ENCODE measurements at regions not wholly inside any gene's neighbourhood (a gene's known extent, or its start where the extent isn't known, plus 50 kb on each side); places are given as distances from the start of the nearest gene placed in this dataset.

- no peak for DNase-seq (ENCODE audit: low read depth in 2 of 2)
Measured at GRCh38 chr2:144693179-144693578, 173.3 kb upstream of the ZEB2 start.

- no peak for DNase-seq (ENCODE audit: low read depth in 2 of 2)
Measured at GRCh38 chr2:144692661-144693060, 172.7 kb upstream of the ZEB2 start.

- no peak for DNase-seq (ENCODE audit: low read depth in 2 of 2)
Measured at GRCh38 chr2:144690771-144691170, 170.9 kb upstream of the ZEB2 start.

GRCh38 chr2:144686518-144687215, 166.7 kb upstream of the ZEB2 start:
- DNase-seq (ENCODE audit: low read depth in 2 of 2), result no peak

- DNase-seq (ENCODE audit: low read depth in 2 of 2), result no peak
Measured at GRCh38 chr2:144683966-144684365, 164.0 kb upstream of the ZEB2 start.

GRCh38 chr2:144683107-144683753, 163.3 kb upstream of the ZEB2 start:
- DNase-seq (ENCODE audit: low read depth in 2 of 2), result no peak

GRCh38 chr2:144682248-144682647, 162.3 kb upstream of the ZEB2 start:
- no peak for DNase-seq (ENCODE audit: low read depth in 2 of 2)

GRCh38 chr2:144681389-144681788, 161.5 kb upstream of the ZEB2 start:
- no peak for DNase-seq (ENCODE audit: low read depth in 2 of 2)

- DNase-seq (ENCODE audit: low read depth in 2 of 2), result no peak
Measured at GRCh38 chr2:144679942-144680341, 160.0 kb upstream of the ZEB2 start.

- no peak for DNase-seq (ENCODE audit: low read depth in 2 of 2)
Measured at GRCh38 chr2:144678736-144679135, 158.8 kb upstream of the ZEB2 start.

- DNase-seq (ENCODE audit: low read depth in 2 of 2), result no peak
Measured at GRCh38 chr2:144675731-144676130, 155.8 kb upstream of the ZEB2 start.

GRCh38 chr2:144675331-144675730, 155.4 kb upstream of the ZEB2 start:
- DNase-seq (ENCODE audit: low read depth in 2 of 2), result no peak

- DNase-seq (ENCODE audit: low read depth in 2 of 2), result no peak
Measured at GRCh38 chr2:144674071-144674470, 154.2 kb upstream of the ZEB2 start.

GRCh38 chr2:144673456-144673855, 153.5 kb upstream of the ZEB2 start:
- no peak for DNase-seq (ENCODE audit: low read depth in 2 of 2)

- peak in 1 of 2 donors; percentile 1 for DNase-seq (ENCODE audit: low read depth in 2 of 2)
Measured at GRCh38 chr2:144671695-144672455, 152.0 kb upstream of the ZEB2 start.

- no peak for DNase-seq (ENCODE audit: low read depth in 2 of 2)
Measured at GRCh38 chr2:144670738-144671137, 150.8 kb upstream of the ZEB2 start.

- DNase-seq (ENCODE audit: low read depth in 2 of 2), result no peak
Measured at GRCh38 chr2:144670080-144670479, 150.2 kb upstream of the ZEB2 start.

GRCh38 chr2:144669196-144669987, 149.5 kb upstream of the ZEB2 start:
- no peak for DNase-seq (ENCODE audit: low read depth in 2 of 2)

- no peak for DNase-seq (ENCODE audit: low read depth in 2 of 2)
Measured at GRCh38 chr2:144668493-144669110, 148.7 kb upstream of the ZEB2 start.

GRCh38 chr2:144666032-144666431, 146.1 kb upstream of the ZEB2 start:
- DNase-seq (ENCODE audit: low read depth in 2 of 2), result no peak

- no peak for DNase-seq (ENCODE audit: low read depth in 2 of 2)
Measured at GRCh38 chr2:144663207-144663606, 143.3 kb upstream of the ZEB2 start.

Data from lung microvascular endothelial cell (primary cell).